Medulla oblongata (tissue), 1 donor: ENCODE measurements at regions not wholly inside any gene's neighbourhood (a gene's known extent, or its start where the extent isn't known, plus 50 kb on each side); places are given as distances from the start of the nearest gene placed in this dataset.
"Not testable (repeated sequence)": the region's sequence is repeated elsewhere in the genome, so short reads cannot be mapped to it uniquely, and the experiment has no call there.

Experiments used
- DNase-seq: peaks from one replicate; pipeline ENCODE4 v3.0.0-alpha.2; 2015; ENCODE audit errors: extremely low spot score

DNA sequence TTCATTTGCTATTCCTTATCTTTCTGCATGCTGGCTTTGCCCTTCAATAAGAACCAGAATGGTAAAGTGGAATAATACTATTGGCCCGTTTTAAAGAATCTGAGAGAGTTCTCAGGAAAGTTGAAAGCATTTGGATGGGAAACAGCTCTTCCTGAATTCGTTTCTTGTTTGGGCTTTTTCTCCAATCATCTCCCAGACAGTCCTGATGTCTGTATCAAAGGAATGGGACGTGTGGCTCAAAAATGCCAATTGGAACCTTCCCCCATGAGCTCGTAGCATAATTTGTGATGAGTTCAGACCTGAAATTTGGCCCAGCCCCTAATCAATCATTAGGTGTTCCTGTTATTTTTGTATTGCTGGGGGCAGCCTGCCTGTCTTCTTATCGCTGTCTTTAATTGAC is 75.8 kb upstream of the BACH2 start:
- no peak for DNase-seq

GRCh38 chr6:90370493-90370959 is 73.9 kb upstream of the BACH2 start:
- no peak for DNase-seq

DNA sequence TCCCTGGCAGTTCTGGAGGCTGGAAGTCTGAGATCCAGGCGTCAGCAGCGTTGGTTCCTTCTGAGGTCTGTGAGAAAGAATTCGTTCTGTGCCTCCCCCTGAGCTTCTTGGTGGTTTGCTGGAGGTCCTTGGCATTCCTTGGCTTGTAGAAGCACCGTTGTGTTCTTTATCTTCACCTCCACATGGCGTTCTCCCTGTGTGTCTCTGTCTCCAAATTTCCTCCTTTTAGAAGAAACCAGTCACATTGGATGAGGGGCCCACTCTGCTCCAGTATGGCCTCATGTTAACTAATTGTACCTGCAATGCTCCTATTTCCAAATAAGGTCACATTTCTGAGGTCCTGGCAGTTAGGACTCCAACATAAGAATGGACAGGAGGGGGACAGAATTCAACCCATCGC is 73.0 kb upstream of the BACH2 start:
- no peak for DNase-seq

GRCh38 chr6:90369024-90369519 is 72.4 kb upstream of the BACH2 start:
- peak; percentile 71 for DNase-seq

DNA sequence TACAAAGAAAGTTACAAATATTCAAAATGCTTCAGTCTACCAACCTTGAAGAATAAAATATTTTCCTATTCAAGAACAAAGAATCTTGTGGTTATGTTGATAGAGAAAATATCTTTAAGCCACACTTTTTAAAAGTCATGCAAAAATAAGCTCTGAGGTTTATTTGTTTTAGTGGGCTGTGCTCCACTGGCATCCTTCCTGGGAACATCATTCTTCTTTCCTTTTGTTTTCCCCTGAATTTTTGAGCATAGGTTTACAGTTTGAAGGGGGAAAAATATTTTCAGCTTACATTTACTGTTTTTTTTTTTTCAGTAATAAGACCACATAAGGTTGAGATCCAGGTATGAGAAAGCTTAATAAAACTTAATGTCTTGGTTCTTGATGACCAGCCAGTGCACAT is 72.0 kb upstream of the BACH2 start:
- DNase-seq, result peak; percentile 31

DNA sequence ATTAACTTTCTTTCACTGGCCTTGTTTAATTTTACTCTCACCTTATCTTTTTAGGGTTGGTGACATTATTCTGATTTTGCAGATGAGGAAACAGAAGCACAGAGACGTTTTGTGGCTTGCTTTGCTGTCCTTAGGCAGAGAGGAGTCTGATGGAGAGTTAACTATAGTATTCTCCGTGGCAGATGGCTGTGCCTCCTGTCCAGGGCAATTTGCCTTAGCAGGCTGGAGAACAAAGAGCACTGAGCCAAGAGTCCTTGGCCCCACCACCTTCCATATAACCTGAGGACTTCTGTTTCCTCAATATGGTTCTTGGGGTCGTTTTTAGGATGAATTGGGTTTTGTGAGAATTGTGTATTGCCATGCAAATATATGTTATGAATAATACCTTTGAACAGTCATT is 71.4 kb upstream of the BACH2 start:
- no peak for DNase-seq

GRCh38 chr6:90365565-90366219 is 69.0 kb upstream of the BACH2 start:
- no peak for DNase-seq

- DNase-seq, result no peak
Measured at GRCh38 chr6:90365002-90365401, 68.4 kb upstream of the BACH2 start.

GRCh38 chr6:90364286-90364685 is 67.6 kb upstream of the BACH2 start:
- no peak for DNase-seq

- no peak for DNase-seq
Measured at GRCh38 chr6:90362318-90362717, 65.7 kb upstream of the BACH2 start.

- no peak for DNase-seq
Measured at GRCh38 chr6:90361174-90361573, 64.5 kb upstream of the BACH2 start.

DNA sequence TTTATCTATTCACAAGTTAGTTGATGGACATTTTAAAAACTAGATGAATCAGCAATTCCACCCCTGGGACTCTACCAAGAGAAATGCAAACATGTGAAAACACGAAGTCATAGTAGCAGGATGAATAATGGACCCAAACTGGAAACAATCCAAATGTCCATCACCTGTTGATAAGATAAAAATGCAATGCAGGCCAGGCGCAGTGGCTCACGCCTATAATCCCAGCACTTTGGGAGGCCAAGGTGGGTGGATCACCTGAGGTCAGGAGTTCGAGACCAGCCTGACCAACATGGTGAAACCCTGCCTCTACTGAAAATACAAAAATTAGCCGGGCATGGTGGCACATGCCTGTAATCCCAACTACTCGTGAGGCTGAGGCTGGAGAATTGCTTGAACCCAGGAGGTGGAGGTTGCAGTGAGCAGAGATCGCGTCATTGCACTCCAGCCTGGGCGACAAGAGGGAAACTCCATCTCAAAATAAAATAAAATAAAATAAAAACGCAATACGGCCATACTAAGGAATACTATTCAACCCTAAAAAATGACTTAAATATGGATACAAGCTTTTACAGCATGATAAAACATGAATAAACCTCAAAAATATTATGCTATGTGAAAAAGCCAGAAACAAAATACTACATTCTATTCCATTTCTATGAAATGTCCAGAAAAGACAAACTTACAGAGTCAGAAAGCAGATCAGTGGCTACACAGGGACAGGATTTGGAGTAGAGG is 61.6 kb upstream of the BACH2 start:
- not testable (repeated sequence) for DNase-seq

DNA sequence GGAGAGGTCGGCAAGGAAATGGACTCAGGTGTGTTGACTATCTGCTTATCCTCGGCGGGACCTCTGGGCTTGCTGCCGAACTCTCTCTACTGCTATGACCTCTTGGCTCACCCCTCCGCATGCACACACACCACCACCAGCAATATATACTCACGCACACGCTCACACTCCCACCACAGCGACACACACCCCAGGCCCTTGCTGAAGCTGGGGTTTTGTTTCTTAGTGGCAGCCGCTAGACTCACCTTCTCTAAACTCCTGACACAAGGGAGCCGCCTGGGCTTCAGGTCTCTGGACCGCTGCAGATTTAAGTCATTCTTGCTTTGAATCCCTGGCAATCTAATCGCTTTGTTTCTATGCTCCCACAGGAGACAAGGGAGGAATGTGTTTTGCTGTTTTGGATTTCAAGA is 59.4 kb upstream of the BACH2 start:
- DNase-seq, result no peak

DNA sequence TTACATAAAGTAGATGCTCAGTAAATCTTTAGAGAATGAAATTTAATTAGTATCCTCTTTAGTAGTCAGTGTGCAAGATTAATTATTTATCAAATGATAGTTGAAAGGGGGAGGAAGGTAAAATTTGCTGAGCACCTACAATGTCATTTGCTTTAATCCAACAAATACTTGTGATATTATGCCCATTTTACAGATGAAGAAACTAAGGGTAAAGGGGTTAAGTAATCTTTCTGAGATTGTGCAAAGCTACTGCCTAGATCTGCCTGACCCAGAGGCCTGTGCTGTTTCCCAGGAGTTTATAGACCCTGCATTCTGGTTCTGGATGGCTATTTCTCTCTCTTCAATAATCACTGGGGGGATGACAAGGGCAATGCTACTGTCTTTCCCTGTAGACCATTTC is 58.3 kb upstream of the BACH2 start:
- DNase-seq, result no peak

DNA sequence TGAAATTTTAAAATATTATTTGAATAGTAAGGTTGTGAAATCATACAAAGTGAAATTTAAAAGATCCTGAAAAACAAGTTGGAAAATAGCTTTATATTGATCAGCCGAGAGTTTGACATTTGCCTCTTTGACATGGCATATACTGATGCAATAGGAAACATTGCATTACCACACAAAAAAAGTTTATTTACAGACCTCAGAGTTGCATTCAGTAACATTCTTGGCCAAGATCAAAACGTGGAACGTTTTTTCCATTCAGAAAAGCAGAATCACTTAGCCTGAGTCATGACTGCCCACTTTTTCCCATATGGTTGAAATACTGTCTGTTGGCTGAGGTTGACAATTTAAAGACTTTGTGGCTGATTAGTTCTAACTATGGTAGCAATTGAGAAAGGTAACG is 55.1 kb upstream of the BACH2 start:
- no peak for DNase-seq

DNA sequence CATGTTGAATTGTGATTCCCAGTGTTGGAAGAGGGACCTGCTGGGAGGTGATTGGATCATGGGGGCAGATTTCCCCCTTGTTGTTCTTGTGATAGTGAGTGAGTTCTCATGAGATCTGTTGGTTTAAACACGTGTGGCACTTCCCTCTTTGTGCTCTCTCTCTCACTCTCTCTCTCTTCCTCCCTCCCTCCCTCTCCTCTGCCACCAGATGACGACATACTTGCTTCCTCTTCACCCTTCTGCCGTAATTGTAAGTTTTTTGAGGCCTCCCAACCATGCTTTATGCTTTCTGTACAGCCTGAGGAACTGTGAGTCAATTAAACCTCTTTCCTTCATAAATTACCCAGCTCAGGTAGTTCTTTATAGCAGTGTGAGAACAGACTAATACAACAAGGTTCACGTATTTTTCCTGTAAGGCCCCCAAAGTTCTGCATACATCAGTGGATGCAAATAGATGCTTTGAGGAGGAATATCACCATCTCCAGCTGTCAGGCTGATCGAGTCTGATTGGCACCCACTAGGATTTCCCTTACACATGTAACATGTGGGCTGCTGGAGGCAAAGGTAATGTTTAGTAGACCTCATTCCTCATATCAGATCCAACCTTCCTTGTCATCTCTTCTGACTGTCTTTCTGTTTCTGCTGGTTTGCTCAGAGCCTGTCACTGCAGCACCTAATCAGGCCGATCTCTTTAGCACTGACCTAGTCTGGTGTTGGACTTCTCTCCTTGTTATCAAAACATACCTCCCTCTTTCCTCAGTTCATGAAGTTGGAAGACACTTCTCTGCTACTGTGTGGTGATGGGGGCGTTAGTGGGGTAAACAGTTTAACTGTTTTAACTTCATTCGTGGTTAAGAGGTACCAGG is 54.3 kb upstream of the BACH2 start:
- DNase-seq, result peak; percentile 35

DNA sequence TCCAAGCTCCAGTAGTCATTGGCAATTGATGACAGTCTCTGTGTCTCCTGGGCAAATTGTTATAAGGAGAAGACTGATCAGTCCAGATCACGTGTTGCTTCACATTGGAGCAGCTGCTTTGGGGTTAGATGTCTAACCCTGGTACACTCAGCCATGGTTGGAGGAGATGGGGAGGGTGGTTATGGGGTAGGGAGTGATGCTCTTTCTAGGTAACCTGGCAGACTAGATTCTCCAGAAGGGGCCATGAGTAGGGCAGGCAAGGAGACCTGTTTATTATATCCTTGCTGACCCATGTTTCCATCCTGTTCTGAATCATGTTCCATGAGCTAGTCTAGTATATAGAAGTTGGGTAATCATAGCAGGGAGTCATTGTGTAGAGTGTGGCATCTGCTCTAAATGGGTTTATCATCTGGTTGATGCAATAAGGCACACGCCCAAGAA is 50.8 kb upstream of the BACH2 start:
- no peak for DNase-seq

DNA sequence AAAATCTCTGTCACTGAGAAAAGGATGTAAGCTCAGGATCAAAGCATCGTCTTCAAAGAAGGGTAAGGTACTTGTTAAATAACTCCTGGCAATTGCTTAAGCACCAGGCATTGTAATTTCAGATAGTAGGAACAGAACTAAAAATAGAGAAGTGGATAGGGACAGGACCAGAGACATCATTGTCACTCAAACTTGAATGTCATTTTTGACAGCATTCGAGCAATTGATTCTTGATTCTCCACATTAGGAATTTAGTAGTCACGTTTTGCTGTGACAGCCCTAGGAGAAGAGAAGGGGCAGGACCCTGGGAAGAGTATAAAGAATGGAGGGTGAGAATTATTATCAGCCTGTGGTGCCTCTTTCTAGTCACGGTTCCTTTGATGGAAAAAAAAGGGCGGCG is 50.1 kb upstream of the BACH2 start:
- no peak for DNase-seq
